8988T (cell line): ENCODE measurements at regions not wholly inside any gene's neighbourhood (a gene's known extent, or its start where the extent isn't known, plus 50 kb on each side); places are given as distances from the start of the nearest gene placed in this dataset.

Experiments used
- DNase-seq: peaks from one replicate; pipeline ENCODE4 v3.0.0; 2011

- no peak for DNase-seq
Measured at GRCh38 chr16:87080571-87081167, 236.5 kb downstream of the C16orf95 start.

GRCh38 chr16:87085441-87085840 is 231.8 kb downstream of the C16orf95 start:
- DNase-seq: no peak

GRCh38 chr16:87086156-87086555 is 231.0 kb downstream of the C16orf95 start:
- no peak for DNase-seq

- no peak for DNase-seq
Measured at GRCh38 chr16:87086575-87086974, 230.6 kb downstream of the C16orf95 start.

GRCh38 chr16:87092958-87093357 is 224.2 kb downstream of the C16orf95 start:
- DNase-seq: no peak

- no peak for DNase-seq
Measured at GRCh38 chr16:87093804-87094555, 223.2 kb downstream of the C16orf95 start.

- DNase-seq: no peak
Measured at GRCh38 chr16:87094556-87094865, 222.7 kb downstream of the C16orf95 start.

- DNase-seq: no peak
Measured at GRCh38 chr16:87095271-87095670, 221.9 kb downstream of the C16orf95 start.

- DNase-seq: no peak
Measured at GRCh38 chr16:87096746-87097333, 220.4 kb downstream of the C16orf95 start.

GRCh38 chr16:87098361-87098760 is 218.8 kb downstream of the C16orf95 start:
- no peak for DNase-seq

GRCh38 chr16:87098976-87099720 is 218.0 kb downstream of the C16orf95 start:
- no peak for DNase-seq

- DNase-seq: no peak
Measured at GRCh38 chr16:87100306-87101058, 216.7 kb downstream of the C16orf95 start.

GRCh38 chr16:87101903-87102302 is 215.3 kb downstream of the C16orf95 start:
- DNase-seq: no peak

- no peak for DNase-seq
Measured at GRCh38 chr16:87107201-87107600, 210.0 kb downstream of the C16orf95 start.

- DNase-seq: no peak
Measured at GRCh38 chr16:87108278-87108677, 208.9 kb downstream of the C16orf95 start.

- DNase-seq: no peak
Measured at GRCh38 chr16:87108941-87109340, 208.3 kb downstream of the C16orf95 start.

- no peak for DNase-seq
Measured at GRCh38 chr16:87114832-87115231, 202.4 kb downstream of the C16orf95 start.

- DNase-seq: no peak
Measured at GRCh38 chr16:87115646-87116045, 201.5 kb downstream of the C16orf95 start.

GRCh38 chr16:87117936-87118335 is 199.3 kb downstream of the C16orf95 start:
- DNase-seq: no peak

GRCh38 chr16:87119168-87119567 is 198.0 kb downstream of the C16orf95 start:
- DNase-seq: no peak

GRCh38 chr16:87119748-87120147 is 197.4 kb downstream of the C16orf95 start:
- no peak for DNase-seq

- no peak for DNase-seq
Measured at GRCh38 chr16:87121816-87122215, 195.4 kb downstream of the C16orf95 start.
